HG02973 (cell line): ENCODE measurements at regions not wholly inside any gene's neighbourhood (a gene's known extent, or its start where the extent isn't known, plus 50 kb on each side); places are given as distances from the start of the nearest gene placed in this dataset.
"Not testable (repeated sequence)": the region's sequence is repeated elsewhere in the genome, so short reads cannot be mapped to it uniquely, and the experiment has no call there.

Experiments
- ATAC-seq: cut with Tn5 transposase; IDR thresholded peaks from one replicate; pipeline ENCODE4 v1.9.1; 2021; ENCODE audit warnings: moderate library complexity; ENCODE audit not compliant: unreplicated experiment

GRCh38 chr12:11446372-11446771, 51.0 kb upstream of the PRB2 start:
- no peak for ATAC-seq

- no peak for ATAC-seq
Measured at GRCh38 chr12:11457996-11458645, 62.8 kb upstream of the PRB2 start.

- ATAC-seq, result no peak
Measured at GRCh38 chr12:11460343-11461023, 65.1 kb upstream of the PRB2 start.

- ATAC-seq, result no peak
Measured at GRCh38 chr12:11461433-11461832, 66.1 kb upstream of the PRB2 start.

- no peak for ATAC-seq
Measured at GRCh38 chr12:11477110-11477509, 81.7 kb upstream of the PRB2 start.

- no peak for ATAC-seq
Measured at GRCh38 chr12:11482955-11483354, 87.6 kb upstream of the PRB2 start.

GRCh38 chr12:11486623-11487444, 91.5 kb upstream of the PRB2 start:
- peak; percentile 80 for ATAC-seq

GRCh38 chr12:11496157-11496851, 100.9 kb upstream of the PRB2 start:
- no peak for ATAC-seq

GRCh38 chr12:11497438-11497837, 102.1 kb upstream of the PRB2 start:
- no peak for ATAC-seq

GRCh38 chr12:11497995-11498394, 102.6 kb upstream of the PRB2 start:
- no peak for ATAC-seq

- ATAC-seq, result not testable (repeated sequence)
Measured at GRCh38 chr12:11498574-11498973, 103.2 kb upstream of the PRB2 start.

GRCh38 chr12:11499806-11500187, 104.4 kb upstream of the PRB2 start:
- no peak for ATAC-seq

- no peak for ATAC-seq
Measured at GRCh38 chr12:11500188-11500860, 105.0 kb upstream of the PRB2 start.

GRCh38 chr12:11500861-11501230, 105.5 kb upstream of the PRB2 start:
- ATAC-seq, result no peak

GRCh38 chr12:11508699-11509098, 113.3 kb upstream of the PRB2 start:
- ATAC-seq, result no peak

GRCh38 chr12:11509326-11509725, 114.0 kb upstream of the PRB2 start:
- ATAC-seq, result no peak

- ATAC-seq, result no peak
Measured at GRCh38 chr12:11510671-11511070, 115.3 kb upstream of the PRB2 start.

- ATAC-seq, result no peak
Measured at GRCh38 chr12:11513288-11513687, 117.9 kb upstream of the PRB2 start.

- ATAC-seq, result no peak
Measured at GRCh38 chr12:11517080-11517479, 121.7 kb upstream of the PRB2 start.

GRCh38 chr12:11524446-11524845, 125.0 kb upstream of the ETV6 start:
- no peak for ATAC-seq

- no peak for ATAC-seq
Measured at GRCh38 chr12:11534064-11534463, 115.4 kb upstream of the ETV6 start.
